Right lobe of liver (tissue), 6 donors: ENCODE measurements at regions not wholly inside any gene's neighbourhood (a gene's known extent, or its start where the extent isn't known, plus 50 kb on each side); places are given as distances from the start of the nearest gene placed in this dataset.
"Not testable (repeated sequence)": the region's sequence is repeated elsewhere in the genome, so short reads cannot be mapped to it uniquely, and the experiment has no call there.

Experiments used
- ATAC-seq, 4 donors: fragments of 200-7000 bp; cut with Tn5 transposase; one replicate each; pipeline ENCODE4 v1.9.1; 2020; ENCODE audit warnings: mild to moderate bottlenecking in 4 of 4, moderate library complexity in 4 of 4
- DNase-seq, 3 donors: peaks; one replicate each; pipeline ENCODE4 v3.0.0-alpha.2; 2020
- H3K27ac ChIP-seq, 3 donors: fragments of 200-600 bp; one replicate each; pipeline ENCODE4 v1.8.0; 2022
- H3K27me3 ChIP-seq, 2 donors: fragments of 200-600 bp; one replicate each; pipeline ENCODE4 v1.8.0; 2022
- H3K36me3 ChIP-seq, 4 donors: fragments of 200-600 bp; sonication (generic) in 1 of 4; one replicate each; pipeline versions ENCODE4 v1.5.1 to v1.8.0; 2017 to 2022; ENCODE audit warnings: control low read depth in 1 of 4
- H3K4me1 ChIP-seq, 4 donors: fragments of 200-600 bp; sonication (generic) in 1 of 4; one replicate each; pipeline versions ENCODE4 v1.5.1 to v1.8.0; 2017 to 2022; ENCODE audit warnings: control low read depth in 1 of 4
- H3K4me3 ChIP-seq, 3 donors: fragments of 200-600 bp; one replicate each; pipeline ENCODE4 v1.8.0; 2022
- H3K9me3 ChIP-seq, 4 donors: fragments of 200-600 bp; sonication (generic) in 1 of 4; one replicate each; pipeline versions ENCODE4 v1.5.1 to v1.8.0; 2017 to 2022; ENCODE audit warnings: control low read depth in 1 of 4
- CTCF ChIP-seq, 4 donors: fragments of 200-600 bp in 3 of 4; fragments of 450-650 bp in 1 of 4; IDR thresholded peaks; one replicate each; pipeline versions ENCODE4 v1.5.1 to v1.8.0; 2016 to 2022; ENCODE audit warnings: antibody characterized with exemption in 4 of 4, mild to moderate bottlenecking in 2 of 4
- POLR2A ChIP-seq: fragments of 450-650 bp; IDR thresholded peaks from one replicate; pipeline ENCODE4 v1.6.1; 2017; ENCODE audit warnings: antibody characterized with exemption, mild to moderate bottlenecking
- WGBS: methylation state at CpG from one replicate; pipeline ENCODE4 v1.1.6; 2018; ENCODE audit warnings: low coverage, low lambda C conversion rate; ENCODE audit not compliant: insufficient coverage; ENCODE audit errors: missing lambda C conversion rate; 5-methylcytosine and 5-hydroxymethylcytosine counted together
- intact Hi-C, 2 donors: fragments of 100-400 bp; cut with DNase I; formaldehyde crosslinking; loops; one replicate each; pipeline versions ENCODE4 v1.11.2 to v1.14.1; 2022
- donor health status: DM: no; HTN: yes; CAD: no.
- donor health status: DM: no; HTN: no; CAD: no.
- donor health status: DM: no; HTN: no; CAD: no.
- donor health status: DM: no; HTN: yes; CAD: no.
- donor health status: DM: no; HTN: yes; CAD: no.

DNA sequence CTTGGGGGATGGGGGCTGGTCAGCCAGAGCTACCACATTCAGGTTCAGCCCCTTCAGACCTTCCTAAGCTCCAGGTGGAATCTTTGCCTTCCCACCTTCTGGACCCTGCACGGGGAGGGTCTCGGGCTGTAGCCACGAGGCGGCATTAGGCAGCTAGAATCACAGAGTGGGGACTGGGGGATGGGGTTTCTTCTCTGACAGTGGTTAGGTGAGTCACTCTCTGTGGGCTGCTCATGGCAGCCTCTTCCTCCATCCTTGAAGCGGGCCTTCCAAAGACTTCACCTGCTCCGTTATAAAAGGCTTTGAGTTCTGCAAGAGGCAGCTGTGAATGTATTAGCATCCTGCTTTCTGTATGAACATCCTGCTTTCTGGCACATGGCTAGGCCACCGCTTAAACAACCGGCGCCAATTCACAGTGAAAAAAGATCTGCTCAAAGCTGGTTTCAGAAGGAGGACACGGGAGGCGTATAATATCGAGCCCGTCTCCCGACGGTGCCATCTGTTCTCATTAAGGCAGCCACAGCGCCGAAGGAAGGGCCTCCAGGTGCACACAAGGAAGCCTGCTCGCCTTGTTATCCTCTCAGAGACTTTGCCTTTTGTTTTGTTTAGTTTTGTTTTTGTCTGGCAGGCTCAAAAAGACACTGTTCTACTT, 74.3 kb upstream of the IGFBP7 start:
- intact Hi-C loops, result no loop called here
- TF ChIP-seq CTCF (IDR thresholded peaks at IDR 0.05), result no peak
- no peak for TF ChIP-seq POLR2A
- Histone ChIP-seq H3K4me1 (no peaks in the 10 kb centered on the region), H3K9me3 (no peaks in the 10 kb centered on the region), H3K4me3 (no peak overlapping the region), H3K36me3 (no peaks in the 10 kb centered on the region), H3K27ac (no peak overlapping the region), H3K27me3 (no peaks in the 10 kb centered on the region)
- DNase-seq, result no peak
- no peak for ATAC-seq
- WGBS, result 79% methylated on average over 4 of the region's 18 CpGs

GRCh38 chr4:57182132-57182874, 72.1 kb upstream of the IGFBP7 start:
- Histone ChIP-seq H3K9me3 (no peaks in the 10 kb centered on the region), H3K27me3 (no peaks in the 10 kb centered on the region), H3K4me1 (no peaks in the 10 kb centered on the region), H3K36me3 (no peaks in the 10 kb centered on the region), H3K4me3 (no peak overlapping the region), H3K27ac (no peak overlapping the region)
- 58% methylated on average over 3 of the region's 8 CpGs for WGBS
- TF ChIP-seq POLR2A (no peak), CTCF (IDR thresholded peaks at IDR 0.05) (no peak)
- intact Hi-C loops, result no loop called here
- DNase-seq (peak in 1 of 3 donors; percentile 47), ATAC-seq (no peak)

DNA sequence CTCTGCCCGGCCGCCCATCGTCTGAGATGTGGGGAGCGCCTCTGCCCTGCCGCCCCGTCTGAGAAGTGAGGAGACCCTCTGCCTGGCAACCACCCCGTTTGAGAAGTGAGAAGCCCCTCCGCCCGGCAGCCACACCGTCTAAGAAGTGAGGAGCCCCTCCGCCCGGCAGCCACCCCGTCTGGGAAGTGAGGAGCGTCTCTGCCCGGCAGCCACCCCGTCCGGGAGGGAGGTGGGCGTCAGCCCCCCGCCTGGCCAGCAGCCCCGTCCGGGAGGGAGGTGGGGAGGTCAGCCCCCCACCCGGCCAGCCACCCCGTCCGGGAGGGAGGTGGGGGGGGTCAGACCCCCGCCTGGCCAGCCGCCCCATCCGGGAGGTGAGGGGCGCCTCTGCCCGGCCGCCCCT, 63.0 kb upstream of the IGFBP7 start:
- H3K4me1 ChIP-seq, H3K4me3 ChIP-seq, H3K9me3 ChIP-seq, H3K36me3 ChIP-seq, intact Hi-C loops, ATAC-seq, H3K27me3 ChIP-seq, H3K27ac ChIP-seq: not testable (repeated sequence)
- DNase-seq, result peak in 1 of 3 donors; percentile 48
- WGBS, result no CpG with 5 or more reads among the region's 30 CpGs

GRCh38 chr4:57172065-57172464, 61.9 kb upstream of the IGFBP7 start:
- Histone ChIP-seq H3K4me3 (no peak overlapping the region), H3K9me3 (no peaks in the 10 kb centered on the region), H3K27ac (no peak overlapping the region), H3K36me3 (no peaks in the 10 kb centered on the region), H3K4me1 (no peaks in the 10 kb centered on the region), H3K27me3 (no peaks in the 10 kb centered on the region)
- WGBS, result 41% methylated on average over 3 of the region's 3 CpGs
- intact Hi-C loops, result no loop called here
- DNase-seq, result no peak
- no peak for ATAC-seq
- TF ChIP-seq CTCF (IDR thresholded peaks at IDR 0.05) (no peak), POLR2A (no peak)

DNA sequence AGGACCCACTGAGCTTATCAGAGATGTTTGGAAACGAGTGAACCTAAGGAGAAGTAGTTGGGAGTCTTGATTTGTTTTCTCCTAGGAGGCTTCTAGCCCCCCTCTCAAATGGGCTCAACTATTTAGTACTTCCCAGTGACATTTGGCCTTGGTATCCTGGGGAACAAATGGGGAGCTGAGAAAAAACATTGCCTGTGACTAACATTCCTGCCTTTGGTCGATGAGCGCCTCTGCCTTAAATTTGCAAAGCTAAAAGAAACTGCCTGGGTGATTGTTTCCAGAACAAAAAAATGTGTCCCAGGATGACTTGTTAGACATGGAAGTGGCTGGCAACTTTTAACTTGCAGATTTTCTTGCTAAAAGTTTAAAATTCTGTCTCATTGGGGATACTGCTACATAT, 58.8 kb upstream of the IGFBP7 start:
- TF ChIP-seq POLR2A, result no peak
- TF ChIP-seq CTCF (IDR thresholded peaks at IDR 0.05), result no peak
- Histone ChIP-seq H3K4me1 (peaks cover 0 to 3% (median 0%) of the 10 kb centered on the region in 4 donors), H3K27ac (no peak overlapping the region), H3K9me3 (no peaks in the 10 kb centered on the region), H3K27me3 (no peaks in the 10 kb centered on the region), H3K36me3 (no peaks in the 10 kb centered on the region), H3K4me3 (no peak overlapping the region)
- intact Hi-C loops, result no loop called here
- DNase-seq (no peak), ATAC-seq (no peak)
- WGBS, result 46% methylated on average over 3 of the region's 3 CpGs
